Keratinocyte (primary cell): ENCODE measurements at regions not wholly inside any gene's neighbourhood (a gene's known extent, or its start where the extent isn't known, plus 50 kb on each side); places are given as distances from the start of the nearest gene placed in this dataset.

ENCODE experiments used
- DNase-seq: peaks from one replicate; pipeline ENCODE4 v3.0.0-alpha.2; 2011; ENCODE audit warnings: low read depth, missing footprints, low spot score
- FAIRE-seq: peaks from 2 replicates; lab custom pipeline; 2011; peaks lifted over from hg19 to GRCh38; lab: Jason Lieb, UNC
- H2AFZ ChIP-seq: 2 replicates; pipeline ENCODE4 v1.6.0; 2012; ENCODE audit warnings: low read length, control low read depth, inconsistent platforms; ENCODE audit not compliant: control insufficient read depth
- H3K27ac ChIP-seq: 2 replicates; pipeline ENCODE4 v1.5.1; 2011; ENCODE audit warnings: low read length; ENCODE audit not compliant: control insufficient read depth, insufficient read depth
- H3K27me3 ChIP-seq: 3 replicates; pipeline ENCODE4 v1.6.0; 2011; ENCODE audit warnings: low read length; ENCODE audit not compliant: control insufficient read depth, insufficient read depth; ENCODE audit errors: extremely low read depth
- H3K36me3 ChIP-seq, 2 experiments: 2 replicates in 1 of 2; 3 replicates in 1 of 2; pipeline ENCODE4 v1.5.1; 2011; ENCODE audit warnings: low read length in 2 of 2, mild to moderate bottlenecking in 1 of 2; ENCODE audit not compliant: control insufficient read depth in 2 of 2, insufficient read depth in 2 of 2; ENCODE audit errors: extremely low read depth in 1 of 2
- H3K4me1 ChIP-seq: 3 replicates; pipeline ENCODE4 v1.5.1; 2011; ENCODE audit warnings: low read length; ENCODE audit not compliant: control insufficient read depth, insufficient read depth; ENCODE audit errors: extremely low read depth
- H3K4me2 ChIP-seq: 3 replicates; pipeline ENCODE4 v1.6.0; 2011; ENCODE audit warnings: low read depth, low read length; ENCODE audit not compliant: control insufficient read depth, insufficient read depth; ENCODE audit errors: extremely low read depth
- H3K4me3 ChIP-seq, 3 experiments: fragments of 200-600 bp in 1 of 3; sonication (generic) in 1 of 3; 2 replicates in 2 of 3; 3 replicates in 1 of 3; pipeline ENCODE4 v1.5.1; 2011 to 2016; ENCODE audit warnings: low read length in 3 of 3, mild to moderate bottlenecking in 3 of 3, control low read depth in 2 of 3, inconsistent platforms in 1 of 3, low read depth in 1 of 3, mixed read lengths in 1 of 3, mixed run types in 1 of 3, moderate library complexity in 1 of 3; ENCODE audit not compliant: control insufficient read depth in 2 of 3, insufficient read depth in 2 of 3; ENCODE audit errors: extremely low read depth in 1 of 3
- H3K79me2 ChIP-seq: 2 replicates; pipeline ENCODE4 v1.6.0; 2012; ENCODE audit warnings: low read length; ENCODE audit not compliant: control insufficient read depth, insufficient read depth
- H3K9ac ChIP-seq: 3 replicates; pipeline ENCODE4 v1.6.0; 2011; ENCODE audit warnings: low read length; ENCODE audit not compliant: control insufficient read depth, insufficient read depth; ENCODE audit errors: extremely low read depth
- H3K9me1 ChIP-seq: 3 replicates; pipeline ENCODE4 v1.6.0; 2011; ENCODE audit warnings: low read length; ENCODE audit not compliant: control insufficient read depth, insufficient read depth; ENCODE audit errors: extremely low read depth
- H3K9me3 ChIP-seq: 2 replicates; pipeline ENCODE4 v1.5.1; 2012; ENCODE audit warnings: low read depth, low read length; ENCODE audit not compliant: control insufficient read depth
- H4K20me1 ChIP-seq: 3 replicates; pipeline ENCODE4 v1.6.0; 2011; ENCODE audit warnings: low read length; ENCODE audit not compliant: control insufficient read depth, insufficient read depth; ENCODE audit errors: extremely low read depth
- EZH2 ChIP-seq: IDR thresholded peaks from one replicate; pipeline ENCODE4 v1.6.1; 2012; ENCODE audit warnings: inconsistent platforms, mild to moderate bottlenecking, low read length, moderate library complexity
- dilution Hi-C: fragments of 300-500 bp; cut with MboI; formaldehyde crosslinking; loops from one replicate; pipeline ENCODE4 v1.7.0; 2020; ENCODE audit warnings: low sequenced_read_pairs; ENCODE audit not compliant: extremely low pct_ligation_motif_present
- TF ChIP-seq, protein P1 (sequence below), 3 experiments: IDR thresholded peaks in 1 of 3; conservative IDR thresholded peaks in 1 of 3; optimal IDR thresholded peaks in 1 of 3; 2 replicates in 2 of 3; 3 replicates in 1 of 3; pipeline versions ENCODE3 to v1.5.1; 2011; ENCODE audit warnings: low read length in 3 of 3, mild to moderate bottlenecking in 3 of 3, moderate library complexity in 2 of 3, control low read depth in 1 of 3, inconsistent platforms in 1 of 3; ENCODE audit not compliant: insufficient read depth in 2 of 3; ENCODE audit errors: extremely low read depth in 1 of 3

DNA sequence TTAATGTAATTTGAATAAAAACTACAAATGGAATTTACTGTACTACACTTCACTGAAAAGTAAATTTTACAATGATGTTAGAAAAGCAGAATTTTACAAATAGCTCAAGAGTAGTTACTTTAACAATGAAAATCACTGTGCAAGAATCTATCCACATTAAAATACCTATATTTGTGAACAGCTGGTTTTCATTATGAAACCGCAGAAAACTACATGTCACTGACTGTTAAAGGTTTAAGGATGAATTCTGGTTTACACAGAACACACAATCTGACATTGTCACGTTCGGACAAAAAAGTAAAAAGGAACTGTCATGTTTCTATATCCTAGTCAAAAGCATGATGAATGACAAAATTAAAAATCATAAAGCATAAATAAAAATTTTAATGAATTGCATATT, 415.3 kb upstream of the PRKCQ start:
- DNase-seq (no peak), FAIRE-seq (no peak)
- Histone ChIP-seq H3K9ac (no peak overlapping the region), H3K9me1 (no peaks in the 10 kb centered on the region), H3K9me3 (no peaks in the 10 kb centered on the region), H3K27ac (no peak overlapping the region), H3K27me3 (peaks cover 4% of the 10 kb centered on the region), H3K4me2 (no peak overlapping the region), H3K4me1 (no peaks in the 10 kb centered on the region), H4K20me1 (no peaks in the 10 kb centered on the region), H2AFZ (no peak overlapping the region), H3K79me2 (no peaks in the 10 kb centered on the region), H3K4me3 (no peak overlapping the region), H3K36me3 (no peaks in the 10 kb centered on the region)
- dilution Hi-C loops, result no loop called here
- TF ChIP-seq, protein P1, sequence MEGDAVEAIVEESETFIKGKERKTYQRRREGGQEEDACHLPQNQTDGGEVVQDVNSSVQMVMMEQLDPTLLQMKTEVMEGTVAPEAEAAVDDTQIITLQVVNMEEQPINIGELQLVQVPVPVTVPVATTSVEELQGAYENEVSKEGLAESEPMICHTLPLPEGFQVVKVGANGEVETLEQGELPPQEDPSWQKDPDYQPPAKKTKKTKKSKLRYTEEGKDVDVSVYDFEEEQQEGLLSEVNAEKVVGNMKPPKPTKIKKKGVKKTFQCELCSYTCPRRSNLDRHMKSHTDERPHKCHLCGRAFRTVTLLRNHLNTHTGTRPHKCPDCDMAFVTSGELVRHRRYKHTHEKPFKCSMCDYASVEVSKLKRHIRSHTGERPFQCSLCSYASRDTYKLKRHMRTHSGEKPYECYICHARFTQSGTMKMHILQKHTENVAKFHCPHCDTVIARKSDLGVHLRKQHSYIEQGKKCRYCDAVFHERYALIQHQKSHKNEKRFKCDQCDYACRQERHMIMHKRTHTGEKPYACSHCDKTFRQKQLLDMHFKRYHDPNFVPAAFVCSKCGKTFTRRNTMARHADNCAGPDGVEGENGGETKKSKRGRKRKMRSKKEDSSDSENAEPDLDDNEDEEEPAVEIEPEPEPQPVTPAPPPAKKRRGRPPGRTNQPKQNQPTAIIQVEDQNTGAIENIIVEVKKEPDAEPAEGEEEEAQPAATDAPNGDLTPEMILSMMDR (optimal IDR thresholded peaks at IDR 0.05 in 1 of 3, IDR thresholded peaks at IDR 0.05 in 1 of 3, conservative IDR thresholded peaks at IDR 0.05 in 1 of 3; ENCODE audit: extremely low read depth in 1 of 3, insufficient read depth in 2 of 3, low read length in 3 of 3), result no peak
- TF ChIP-seq EZH2, result no peak

DNA sequence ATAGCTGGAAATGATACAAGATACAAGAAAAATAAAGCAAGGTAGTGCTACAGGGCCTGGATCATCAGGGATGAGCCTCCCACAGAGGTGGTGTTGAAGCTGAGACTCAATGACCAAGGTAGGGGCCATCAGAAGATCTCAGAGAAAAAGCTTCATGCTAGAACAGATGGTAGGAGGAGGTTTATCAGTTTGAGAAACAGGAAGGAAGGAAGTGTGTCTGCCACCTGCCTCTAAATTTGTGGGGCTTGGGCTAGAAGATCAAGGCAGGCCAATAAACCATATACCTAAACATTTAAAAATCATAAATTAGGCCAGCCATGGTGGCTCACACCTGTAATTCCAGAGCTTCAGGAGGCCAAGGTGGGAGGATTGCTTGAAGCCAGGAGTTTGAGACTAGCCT, 410.8 kb upstream of the PRKCQ start:
- no peak overlapping the region for H3K27ac ChIP-seq
- H3K9ac ChIP-seq, result no peak overlapping the region
- dilution Hi-C loops, result no loop called here
- no peak for FAIRE-seq
- no peaks in the 10 kb centered on the region for H3K79me2 ChIP-seq
- no peak for DNase-seq
- no peaks in the 10 kb centered on the region for H3K36me3 ChIP-seq
- no peaks in the 10 kb centered on the region for H3K9me3 ChIP-seq
- H3K4me1 ChIP-seq, result no peaks in the 10 kb centered on the region
- H3K27me3 ChIP-seq, result no peaks in the 10 kb centered on the region
- H2AFZ ChIP-seq, result no peak overlapping the region
- TF ChIP-seq EZH2, result no peak
- TF ChIP-seq, protein P1 (optimal IDR thresholded peaks at IDR 0.05 in 1 of 3, IDR thresholded peaks at IDR 0.05 in 1 of 3, conservative IDR thresholded peaks at IDR 0.05 in 1 of 3; ENCODE audit: extremely low read depth in 1 of 3, insufficient read depth in 2 of 3, low read length in 3 of 3), result no peak
- H3K4me3 ChIP-seq, result no peak overlapping the region
- no peak overlapping the region for H3K4me2 ChIP-seq
- no peaks in the 10 kb centered on the region for H4K20me1 ChIP-seq
- no peaks in the 10 kb centered on the region for H3K9me1 ChIP-seq
